HepG2 (cell line): ENCODE measurements at regions not wholly inside any gene's neighbourhood (a gene's known extent, or its start where the extent isn't known, plus 50 kb on each side); places are given as distances from the start of the nearest gene placed in this dataset.

Experiments used
- ATAC-seq: fragments of 200-7000 bp; cut with Tn5 transposase; 3 replicates; pipeline ENCODE4 v1.9.1; 2020; ENCODE audit warnings: mild to moderate bottlenecking, moderate library complexity
- BruUV-seq: library from RNA; stranded (reverse); fragments of 400-500 nt; replicated peaks from 2 replicates; lab custom pipeline; 2021; lab: Mats Ljungman, UMichigan
- CTCF ChIA-PET: fragments of 300-600 bp; formaldehyde crosslinking; extraction: SDS; loops from one replicate; lab custom pipeline; 2021; ENCODE audit warnings: low total read pairs, inconsistent platforms, low intra/inter-chr PET ratio; lab: Yijun Ruan, JAX
- POLR2A ChIA-PET: fragments of 350-600 bp; sonication (Branson Sonifier 250); formaldehyde crosslinking; loops from one replicate; lab custom pipeline; 2020; ENCODE audit warnings: antibody characterized with exemption, inconsistent platforms; lab: Yijun Ruan, JAX
- DNase-seq: peaks from one replicate; pipeline ENCODE4 v3.0.0-alpha.2; 2015; ENCODE audit warnings: low spot score
- FAIRE-seq: peaks from 3 replicates; lab custom pipeline; 2011; peaks lifted over from hg19 to GRCh38; lab: Jason Lieb, UNC
- H2AFZ ChIP-seq: one replicate; pipeline ENCODE4 v1.6.1; 2011; ENCODE audit warnings: low read length, inconsistent platforms
- H3K27ac ChIP-seq: fragments of 300-600 bp; 3 replicates; pipeline ENCODE4 v1.8.0; 2011; ENCODE audit warnings: mixed run types, mild to moderate bottlenecking, mixed read lengths, low read length, inconsistent platforms; ENCODE audit not compliant: insufficient read depth; ENCODE audit errors: extremely low read length
- H3K27me3 ChIP-seq, 2 experiments: fragments of 200-600 bp in 1 of 2; 2 replicates in 1 of 2; 3 replicates in 1 of 2; pipeline versions ENCODE4 v1.6.0 to v1.8.0; 2011; ENCODE audit warnings: low read length in 2 of 2, mild to moderate bottlenecking in 2 of 2, moderate library complexity in 2 of 2, inconsistent platforms in 1 of 2; ENCODE audit not compliant: insufficient read depth in 2 of 2, control insufficient read depth in 1 of 2
- H3K36me3 ChIP-seq, 2 experiments: fragments of 200-600 bp in 1 of 2; replicated peaks in 1 of 2; 2 replicates in 1 of 2; 3 replicates in 1 of 2; pipeline versions ENCODE4 v1.5.1 to v1.8.0; 2011; ENCODE audit warnings: low read length in 2 of 2, inconsistent platforms in 1 of 2; ENCODE audit not compliant: insufficient read depth in 2 of 2, control insufficient read depth in 1 of 2
- H3K4me1 ChIP-seq: 2 replicates; pipeline ENCODE4 v1.5.1; 2012; ENCODE audit warnings: low read length, inconsistent platforms; ENCODE audit not compliant: insufficient read depth
- H3K4me2 ChIP-seq: 2 replicates; pipeline ENCODE4 v1.6.0; 2011; ENCODE audit warnings: low read depth, low read length, inconsistent platforms
- H3K4me3 ChIP-seq, 3 experiments: fragments of 200-600 bp in 1 of 3; sonication (generic), shearing (Covaris generic) in 1 of 3; replicated peaks in 1 of 3; 2 replicates each; pipeline ENCODE4 v1.5.1; 2011 to 2016; ENCODE audit warnings: low read length in 3 of 3, inconsistent platforms in 2 of 3, low read depth in 2 of 3, mild to moderate bottlenecking in 2 of 3, control low read depth in 1 of 3, mixed read lengths in 1 of 3; ENCODE audit not compliant: insufficient read depth in 1 of 3
- H3K79me2 ChIP-seq: one replicate; pipeline ENCODE4 v1.6.1; 2011; ENCODE audit warnings: low read length, inconsistent platforms; ENCODE audit not compliant: insufficient read depth
- H3K9ac ChIP-seq: 2 replicates; pipeline ENCODE4 v1.6.0; 2011; ENCODE audit warnings: mild to moderate bottlenecking, low read depth, low read length, inconsistent platforms; ENCODE audit not compliant: insufficient read depth
- H3K9me3 ChIP-seq: 2 replicates; pipeline ENCODE4 v1.5.1; 2012; ENCODE audit warnings: mild to moderate bottlenecking, low read length
- H4K20me1 ChIP-seq: 2 replicates; pipeline ENCODE4 v1.6.0; 2011; ENCODE audit warnings: inconsistent platforms, mild to moderate bottlenecking, low read length, moderate library complexity; ENCODE audit not compliant: insufficient read depth
- ARNTL ChIP-seq: sonication (generic); formaldehyde crosslinking; IDR thresholded peaks from 2 replicates; pipeline ENCODE4 v1.4.0; 2020; ENCODE audit warnings: mild to moderate bottlenecking, missing genetic modification reagents
- FOXJ3 ChIP-seq: sonication (generic); formaldehyde crosslinking; IDR thresholded peaks from 2 replicates; pipeline ENCODE4 v1.4.0; 2020; ENCODE audit warnings: missing genetic modification reagents, mild to moderate bottlenecking, borderline replicate concordance
- GABPA ChIP-seq, 2 experiments: IDR thresholded peaks; 2 replicates each; pipeline ENCODE4 v1.6.1; 2011 to 2016; ENCODE audit warnings: low read depth in 2 of 2, low read length in 1 of 2, missing biosample characterization in 1 of 2, missing genetic modification characterization in 1 of 2
- GATA4 ChIP-seq: sonication (generic); IDR thresholded peaks from 2 replicates; pipeline ENCODE4 v1.6.1; 2016; ENCODE audit warnings: antibody characterized with exemption, low read depth, borderline replicate concordance
- MED8 ChIP-seq: sonication (generic); formaldehyde crosslinking; IDR thresholded peaks from 2 replicates; pipeline ENCODE4 v1.8.1; 2023; ENCODE audit warnings: mild to moderate bottlenecking, missing genetic modification reagents; ENCODE audit not compliant: insufficient replicate concordance
- POLR2A ChIP-seq, 2 experiments: IDR thresholded peaks; 2 replicates each; pipeline ENCODE4 v1.6.1; 2011; ENCODE audit warnings: low read depth in 2 of 2, low read length in 2 of 2, mild to moderate bottlenecking in 1 of 2, moderate library complexity in 1 of 2; ENCODE audit not compliant: insufficient read depth in 1 of 2
- STAG1 ChIP-seq: sonication (generic); formaldehyde crosslinking; IDR thresholded peaks from 2 replicates; pipeline ENCODE4 v1.4.0; 2020; ENCODE audit warnings: missing genetic modification reagents
- TEAD2 ChIP-seq: sonication (generic); formaldehyde crosslinking; IDR thresholded peaks from 2 replicates; pipeline ENCODE4 v1.9.0; 2021; ENCODE audit warnings: missing genetic modification reagents
- ZNF30 ChIP-seq: sonication (generic); formaldehyde crosslinking; IDR thresholded peaks from 2 replicates; pipeline ENCODE4 v1.5.0; 2020; ENCODE audit warnings: mild to moderate bottlenecking, missing genetic modification reagents
- ZNF607 ChIP-seq: sonication (generic); formaldehyde crosslinking; IDR thresholded peaks from 2 replicates; pipeline ENCODE4 v1.5.1; 2020; ENCODE audit warnings: missing genetic modification reagents, mild to moderate bottlenecking, borderline replicate concordance
- WGBS: methylation state at CpG from one replicate; pipeline ENCODE4 v1.1.6; 2017; ENCODE audit warnings: low lambda C conversion rate; 5-methylcytosine and 5-hydroxymethylcytosine counted together
- in situ Hi-C: cut with HindIII; loops from 2 replicates; pipeline ENCODE4 v1.10.0; 2017; ENCODE audit warnings: low pct_unique_long_range_greater_than_20kb; ENCODE audit not compliant: extremely low pct_ligation_motif_present
- intact Hi-C: fragments of 100-400 bp; cut with micrococcal nuclease; formaldehyde crosslinking; loops from one replicate; pipeline ENCODE4 v1.10.0; 2022; ENCODE audit not compliant: unreplicated experiment

- no peaks in the 10 kb centered on the region for H3K27me3 ChIP-seq
- no peak for DNase-seq
- intact Hi-C loops (no loop called here), in situ Hi-C loops (no loop called here)
- no peak overlapping the region for H3K4me3 ChIP-seq
- POLR2A ChIA-PET, result no interaction called here
- H3K4me2 ChIP-seq, result no peak overlapping the region
- no peaks in the 10 kb centered on the region for H3K9me3 ChIP-seq
- ATAC-seq, result no peak
- no TSS peak for BruUV-seq
- no peak for TF ChIP-seq STAG1 (CRISPR knock-in tag)
- TF ChIP-seq FOXJ3 (CRISPR knock-in tag), result no peak
- TF ChIP-seq ZNF607, result no peak
- no peak for TF ChIP-seq MED8 (CRISPR knock-in tag)
- no peak for TF ChIP-seq POLR2A (IDR thresholded peaks at IDR 0.05; ENCODE audit: insufficient read depth in 1 of 2, low read depth in 2 of 2, low read length in 2 of 2)
- no peak for TF ChIP-seq ZNF30 (CRISPR knock-in tag)
- TF ChIP-seq GABPA (IDR thresholded peaks at IDR 0.05; ENCODE audit: low read depth, low read length), result no peak
- no peak for TF ChIP-seq GABPA (CRISPR knock-in tag; IDR thresholded peaks at IDR 0.05; ENCODE audit: low read depth)
- TF ChIP-seq TEAD2 (CRISPR knock-in tag), result no peak
- TF ChIP-seq ARNTL (CRISPR knock-in tag), result no peak
- TF ChIP-seq GATA4, result no peak
- peaks cover 23% of the 10 kb centered on the region for H3K4me1 ChIP-seq
- CTCF ChIA-PET, result no interaction called here
- H3K9ac ChIP-seq, result no peak overlapping the region
- H3K79me2 ChIP-seq, result no peaks in the 10 kb centered on the region
- no peak for FAIRE-seq
- no peaks in the 10 kb centered on the region for H3K36me3 ChIP-seq
- H2AFZ ChIP-seq, result no peak overlapping the region
- H3K27ac ChIP-seq, result no peak overlapping the region
- 68% methylated on average over 6 of the region's 15 CpGs for WGBS
- H4K20me1 ChIP-seq, result no peaks in the 10 kb centered on the region
Observed at GRCh38 chr4:157821814-157822213, 351.0 kb downstream of the GASK1B start.
